Epithelial cell of esophagus (primary cell): ENCODE measurements at regions not wholly inside any gene's neighbourhood (a gene's known extent, or its start where the extent isn't known, plus 50 kb on each side); places are given as distances from the start of the nearest gene placed in this dataset.

Experiments
- DNase-seq: peaks from one replicate; pipeline ENCODE4 v3.0.0; 2010; ENCODE audit warnings: low read depth
- H3K4me3 ChIP-seq: 2 replicates; pipeline ENCODE4 v1.5.1; 2011; ENCODE audit warnings: mild to moderate bottlenecking, low read length, control low read depth
- TF ChIP-seq, protein P1 (sequence below): IDR thresholded peaks from 2 replicates; pipeline ENCODE4 v1.5.1; 2011; ENCODE audit warnings: low read depth, mild to moderate bottlenecking, low read length, control low read depth, inconsistent platforms; ENCODE audit not compliant: insufficient read depth; ENCODE audit errors: missing control alignments

DNA sequence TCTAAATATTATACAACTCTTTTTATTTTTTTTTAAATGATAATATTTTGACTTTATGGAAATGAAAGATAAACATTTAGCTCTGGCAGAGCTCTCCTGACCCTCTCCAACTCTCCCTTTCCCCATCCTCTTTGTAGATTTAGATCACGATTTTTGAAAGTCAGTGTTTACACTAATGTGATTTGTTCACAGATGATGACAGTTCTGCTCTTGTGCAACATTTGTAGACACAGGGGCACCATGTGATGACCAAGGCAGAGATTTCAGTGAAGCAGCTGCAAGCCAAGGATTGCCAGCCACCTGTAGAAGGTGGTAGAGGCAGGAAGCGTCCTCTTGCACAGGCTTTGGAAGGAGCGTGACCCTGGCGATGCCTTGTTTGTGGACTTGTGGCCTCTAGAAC lies 483.2 kb downstream of the QKI start:
- DNase-seq: no peak
- TF ChIP-seq, protein P1, sequence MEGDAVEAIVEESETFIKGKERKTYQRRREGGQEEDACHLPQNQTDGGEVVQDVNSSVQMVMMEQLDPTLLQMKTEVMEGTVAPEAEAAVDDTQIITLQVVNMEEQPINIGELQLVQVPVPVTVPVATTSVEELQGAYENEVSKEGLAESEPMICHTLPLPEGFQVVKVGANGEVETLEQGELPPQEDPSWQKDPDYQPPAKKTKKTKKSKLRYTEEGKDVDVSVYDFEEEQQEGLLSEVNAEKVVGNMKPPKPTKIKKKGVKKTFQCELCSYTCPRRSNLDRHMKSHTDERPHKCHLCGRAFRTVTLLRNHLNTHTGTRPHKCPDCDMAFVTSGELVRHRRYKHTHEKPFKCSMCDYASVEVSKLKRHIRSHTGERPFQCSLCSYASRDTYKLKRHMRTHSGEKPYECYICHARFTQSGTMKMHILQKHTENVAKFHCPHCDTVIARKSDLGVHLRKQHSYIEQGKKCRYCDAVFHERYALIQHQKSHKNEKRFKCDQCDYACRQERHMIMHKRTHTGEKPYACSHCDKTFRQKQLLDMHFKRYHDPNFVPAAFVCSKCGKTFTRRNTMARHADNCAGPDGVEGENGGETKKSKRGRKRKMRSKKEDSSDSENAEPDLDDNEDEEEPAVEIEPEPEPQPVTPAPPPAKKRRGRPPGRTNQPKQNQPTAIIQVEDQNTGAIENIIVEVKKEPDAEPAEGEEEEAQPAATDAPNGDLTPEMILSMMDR: no peak
- H3K4me3 ChIP-seq: no peak overlapping the region

DNA sequence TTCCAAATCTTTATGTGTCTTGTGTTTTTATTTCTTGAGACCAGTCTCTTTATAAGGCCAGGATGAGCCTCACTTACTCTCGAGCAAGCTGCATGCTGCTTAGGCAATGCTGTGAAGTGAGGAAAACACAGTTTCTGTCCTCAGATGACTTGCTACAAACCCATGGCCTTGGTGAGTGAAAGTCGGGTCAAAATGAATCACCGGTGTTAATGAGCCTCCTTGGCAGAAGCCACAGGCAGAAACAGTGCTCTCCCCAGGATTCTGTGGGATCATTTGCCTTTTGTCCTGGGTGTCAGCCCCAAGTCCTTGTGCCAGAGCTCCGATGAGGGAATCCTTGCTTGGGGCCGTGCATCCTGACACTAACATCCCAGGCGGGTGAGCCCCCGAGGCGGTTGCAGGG lies 482.5 kb downstream of the QKI start:
- DNase-seq: no peak
- TF ChIP-seq, protein P1: no peak
- H3K4me3 ChIP-seq: no peak overlapping the region

DNA sequence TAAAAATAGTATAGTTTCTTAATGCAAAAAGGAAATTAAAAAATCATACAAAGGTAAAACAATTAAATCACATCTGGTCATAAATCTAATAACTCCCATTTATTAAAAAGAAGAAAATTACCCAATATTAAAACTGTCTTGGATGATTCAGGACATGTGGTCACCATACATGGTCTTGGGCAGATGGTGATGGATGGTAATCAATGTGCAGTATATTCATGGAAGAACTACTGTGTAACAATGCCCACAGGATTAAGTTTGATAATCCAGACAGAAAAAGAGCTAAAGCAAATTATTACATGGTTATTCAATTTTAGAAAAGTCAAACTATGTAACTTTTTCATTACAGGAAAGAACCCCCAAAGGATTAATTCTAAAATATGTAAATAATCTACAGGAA lies 480.6 kb downstream of the QKI start:
- DNase-seq: no peak
- H3K4me3 ChIP-seq: no peak overlapping the region
- TF ChIP-seq, protein P1: no peak

DNA sequence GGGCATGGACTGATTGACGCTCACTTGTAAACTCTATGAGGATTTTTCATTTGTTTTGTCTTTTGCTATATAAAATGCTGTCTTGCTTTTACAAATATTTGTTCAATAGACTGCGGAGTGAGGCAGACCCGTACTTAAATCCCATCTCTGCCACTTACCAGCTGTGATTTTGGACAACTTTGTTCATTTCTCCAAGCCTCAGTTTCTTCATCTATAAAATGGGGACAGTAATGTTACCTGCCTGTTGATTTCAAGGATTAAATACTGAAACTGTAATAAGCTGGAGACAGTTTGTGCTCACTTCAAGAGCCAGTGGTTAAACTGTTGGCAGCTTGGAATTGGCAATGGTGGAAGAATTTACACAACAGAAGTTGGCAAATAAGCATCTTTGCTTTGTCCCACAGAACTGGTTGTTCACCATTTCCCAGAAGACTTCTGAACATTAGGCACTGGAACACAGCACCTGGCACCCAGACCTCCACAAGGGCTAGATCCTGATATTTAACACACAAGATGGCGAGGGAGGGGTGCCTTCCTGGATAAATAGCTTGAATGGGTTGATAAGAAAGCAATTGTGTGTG lies 479.2 kb downstream of the QKI start:
- no peak overlapping the region for H3K4me3 ChIP-seq
- TF ChIP-seq, protein P1: no peak
- no peak for DNase-seq

DNA sequence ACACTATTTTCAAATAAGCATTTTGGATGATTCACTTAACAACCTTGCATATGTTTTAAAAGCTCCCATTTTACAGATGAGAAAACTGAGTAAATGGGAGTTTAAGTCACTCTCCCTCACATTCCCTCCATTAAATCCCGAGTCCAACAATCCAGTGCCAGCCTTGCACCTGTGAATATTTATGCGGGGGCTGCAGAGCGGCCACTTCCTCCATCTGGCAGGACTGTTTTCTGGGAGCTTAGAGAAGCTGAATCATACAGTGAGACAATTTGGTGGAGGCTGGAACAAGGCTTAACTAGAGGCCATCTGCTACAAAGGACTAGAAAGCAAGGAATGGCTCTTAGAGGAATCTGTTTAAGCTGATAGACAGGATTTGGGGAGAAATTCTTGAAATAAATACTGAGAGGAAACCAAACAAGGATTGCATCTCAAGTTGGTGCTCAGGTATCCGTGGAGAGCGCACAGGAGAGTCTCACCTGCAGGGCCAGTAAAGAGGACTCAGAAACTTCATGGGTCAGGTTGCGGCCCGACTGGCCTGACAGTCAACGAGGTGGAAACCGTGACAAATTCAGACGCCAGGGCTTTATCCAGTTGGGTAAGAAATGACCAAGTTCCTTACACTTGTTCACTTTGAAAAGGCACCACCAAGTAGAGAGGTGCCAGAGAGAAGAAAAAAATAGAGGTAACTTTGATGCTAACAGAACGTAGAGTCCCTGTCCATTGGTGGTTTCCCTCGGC lies 478.5 kb downstream of the QKI start:
- H3K4me3 ChIP-seq: no peak overlapping the region
- TF ChIP-seq, protein P1: no peak
- DNase-seq: no peak

DNA sequence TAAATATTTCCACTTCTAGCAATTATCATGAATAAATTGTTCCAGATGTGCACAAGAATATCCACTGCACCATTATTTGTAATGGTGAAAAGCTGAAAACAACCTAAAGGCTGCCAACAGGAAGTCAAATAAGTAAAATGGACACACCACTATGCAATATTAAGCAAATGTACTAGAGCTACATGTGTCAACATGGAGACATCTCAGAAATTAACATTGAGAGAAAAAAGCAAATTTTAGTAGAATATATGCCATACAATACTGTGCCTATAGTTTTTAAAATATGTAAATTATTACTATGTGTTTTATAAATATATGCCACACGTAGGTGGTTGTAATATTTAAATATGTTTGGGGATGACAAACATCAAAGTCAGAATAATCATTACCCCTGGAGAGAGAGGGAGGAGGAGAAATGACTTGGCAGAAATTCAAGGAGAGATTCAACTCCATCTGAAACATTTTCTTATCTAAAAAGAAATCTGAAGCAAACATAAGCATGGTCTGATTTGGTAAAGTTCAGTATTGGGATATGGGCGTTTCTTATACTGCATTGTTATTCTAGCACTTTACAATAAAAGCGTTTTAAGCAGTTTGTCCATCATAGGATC lies 475.5 kb downstream of the QKI start:
- H3K4me3 ChIP-seq: no peak overlapping the region
- TF ChIP-seq, protein P1: no peak
- no peak for DNase-seq
